MM.1S (cell line): ENCODE measurements at regions not wholly inside any gene's neighbourhood (a gene's known extent, or its start where the extent isn't known, plus 50 kb on each side); places are given as distances from the start of the nearest gene placed in this dataset.

Experiments
- DNase-seq: peaks from one replicate; pipeline ENCODE4 v3.0.0-alpha.2; 2015
- H2AFZ ChIP-seq: fragments of 300-600 bp; sonication (generic); 2 replicates; pipeline ENCODE4 v1.6.0; 2016; ENCODE audit warnings: antibody characterized with exemption, low read length
- H3F3A ChIP-seq: fragments of 300-600 bp; sonication (generic); 2 replicates; pipeline ENCODE4 v1.6.1; 2016; ENCODE audit warnings: mild to moderate bottlenecking, antibody characterized with exemption, low read length, moderate library complexity, mixed read lengths; ENCODE audit not compliant: insufficient read depth
- H3K27ac ChIP-seq: fragments of 300-600 bp; sonication (generic); 2 replicates; pipeline ENCODE4 v1.5.1; 2016; ENCODE audit warnings: mild to moderate bottlenecking, low read length
- H3K27me3 ChIP-seq: fragments of 300-600 bp; sonication (generic); replicated peaks from 2 replicates; pipeline ENCODE4 v1.6.0; 2016; ENCODE audit warnings: low read length; ENCODE audit not compliant: insufficient read depth
- H3K36me3 ChIP-seq: fragments of 300-600 bp; sonication (generic); replicated peaks from 2 replicates; pipeline ENCODE4 v1.6.1; 2016; ENCODE audit warnings: mild to moderate bottlenecking, low read length, mixed read lengths; ENCODE audit not compliant: insufficient read depth
- H3K4me1 ChIP-seq: fragments of 300-600 bp; sonication (generic); 2 replicates; pipeline ENCODE4 v1.6.1; 2016; ENCODE audit warnings: low read length, mixed read lengths
- H3K4me2 ChIP-seq: fragments of 300-600 bp; sonication (generic); 2 replicates; pipeline ENCODE4 v1.6.0; 2016; ENCODE audit warnings: low read depth, low read length
- H3K4me3 ChIP-seq: fragments of 300-600 bp; sonication (generic); 2 replicates; pipeline ENCODE4 v1.5.1; 2016; ENCODE audit warnings: low read length, mixed read lengths
- H3K79me2 ChIP-seq: fragments of 300-600 bp; sonication (generic); 2 replicates; pipeline ENCODE4 v1.6.1; 2016; ENCODE audit warnings: mixed run types, low read length, mixed read lengths
- H3K9ac ChIP-seq: fragments of 300-600 bp; sonication (generic); 2 replicates; pipeline ENCODE4 v1.6.1; 2016; ENCODE audit warnings: low read length, mixed read lengths
- H3K9me2 ChIP-seq: fragments of 300-600 bp; sonication (generic); replicated peaks from 2 replicates; pipeline ENCODE4 v1.6.1; 2016; ENCODE audit warnings: mild to moderate bottlenecking, low read length, mixed read lengths; ENCODE audit not compliant: insufficient read depth
- H3K9me3 ChIP-seq: fragments of 300-600 bp; sonication (generic); replicated peaks from 2 replicates; pipeline ENCODE4 v1.6.1; 2016; ENCODE audit warnings: mild to moderate bottlenecking, low read length, mixed read lengths; ENCODE audit not compliant: insufficient read depth
- H4K20me1 ChIP-seq: fragments of 300-600 bp; sonication (generic); 2 replicates; pipeline ENCODE4 v1.6.1; 2016; ENCODE audit warnings: mild to moderate bottlenecking, low read length, moderate library complexity, mixed read lengths; ENCODE audit not compliant: insufficient read depth
- CTCF ChIP-seq: fragments of 300-600 bp; sonication (generic); IDR thresholded peaks from 2 replicates; pipeline ENCODE4 v1.5.1; 2016; ENCODE audit warnings: antibody characterized with exemption, low read length, mixed read lengths
- EZH2 ChIP-seq: fragments of 300-600 bp; sonication (generic); optimal IDR thresholded peaks from 2 replicates; pipeline ENCODE3; 2017; ENCODE audit warnings: low read depth, mild to moderate bottlenecking, antibody characterized with exemption, low read length, mixed read lengths
- EZH2phosphoT487 ChIP-seq: fragments of 300-600 bp; sonication (generic); IDR thresholded peaks from 2 replicates; pipeline ENCODE4 v1.6.1; 2018; ENCODE audit warnings: antibody characterized with exemption, low read length

- H3K9me3 ChIP-seq = no peaks in the 10 kb centered on the region
- no peak overlapping the region for H2AFZ ChIP-seq
- no peaks in the 10 kb centered on the region for H3K79me2 ChIP-seq
- no peak overlapping the region for H3K4me3 ChIP-seq
- no peaks in the 10 kb centered on the region for H4K20me1 ChIP-seq
- H3K27ac ChIP-seq = no peak overlapping the region
- H3K4me1 ChIP-seq = no peaks in the 10 kb centered on the region
- no peaks in the 10 kb centered on the region for H3K9me2 ChIP-seq
- no peak overlapping the region for H3K9ac ChIP-seq
- no peak for DNase-seq
- TF ChIP-seq EZH2phosphoT487 (no peak), CTCF (no peak), EZH2 (no peak)
- no peaks in the 10 kb centered on the region for H3K27me3 ChIP-seq
- no peak overlapping the region for H3K4me2 ChIP-seq
- no peaks in the 10 kb centered on the region for H3F3A ChIP-seq
- no peaks in the 10 kb centered on the region for H3K36me3 ChIP-seq
Observed at GRCh38 chr1:221289103-221289502, 409.9 kb downstream of the HLX start.

- H3K36me3 ChIP-seq = no peaks in the 10 kb centered on the region
- H4K20me1 ChIP-seq = no peaks in the 10 kb centered on the region
- no peaks in the 10 kb centered on the region for H3K9me3 ChIP-seq
- H3F3A ChIP-seq = no peaks in the 10 kb centered on the region
- H3K27me3 ChIP-seq = no peaks in the 10 kb centered on the region
- no peaks in the 10 kb centered on the region for H3K4me1 ChIP-seq
- TF ChIP-seq EZH2 = no peak
- no peak for TF ChIP-seq CTCF
- no peak for TF ChIP-seq EZH2phosphoT487
- H3K9ac ChIP-seq = no peak overlapping the region
- H3K9me2 ChIP-seq = no peaks in the 10 kb centered on the region
- no peak overlapping the region for H3K4me3 ChIP-seq
- H2AFZ ChIP-seq = no peak overlapping the region
- no peak for DNase-seq
- no peak overlapping the region for H3K27ac ChIP-seq
- H3K79me2 ChIP-seq = no peaks in the 10 kb centered on the region
- no peak overlapping the region for H3K4me2 ChIP-seq
Observed at GRCh38 chr1:221290669-221291068, 411.4 kb downstream of the HLX start.

- H3K4me1 ChIP-seq = no peaks in the 10 kb centered on the region
- TF ChIP-seq CTCF (no peak), EZH2 (no peak), EZH2phosphoT487 (no peak)
- H3K4me3 ChIP-seq = no peak overlapping the region
- H3K9me2 ChIP-seq = no peaks in the 10 kb centered on the region
- H2AFZ ChIP-seq = no peak overlapping the region
- H3K4me2 ChIP-seq = no peak overlapping the region
- H3K36me3 ChIP-seq = no peaks in the 10 kb centered on the region
- H3K27ac ChIP-seq = no peak overlapping the region
- no peaks in the 10 kb centered on the region for H4K20me1 ChIP-seq
- DNase-seq = no peak
- no peaks in the 10 kb centered on the region for H3K9me3 ChIP-seq
- no peaks in the 10 kb centered on the region for H3K27me3 ChIP-seq
- no peak overlapping the region for H3K9ac ChIP-seq
- H3F3A ChIP-seq = no peaks in the 10 kb centered on the region
- no peaks in the 10 kb centered on the region for H3K79me2 ChIP-seq
Observed at GRCh38 chr1:221291113-221291512, 411.9 kb downstream of the HLX start.
